Activated naive CD4-positive, alpha-beta T cell treated with anti-CD3 and anti-CD28 coated beads for 36 hours (primary cell): ENCODE measurements at regions not wholly inside any gene's neighbourhood (a gene's known extent, or its start where the extent isn't known, plus 50 kb on each side); places are given as distances from the start of the nearest gene placed in this dataset.

ENCODE experiments used
- CTCF ChIA-PET: fragments of 350-600 bp; sonication (Branson Sonifier 250); formaldehyde crosslinking; loops from one replicate; lab custom pipeline; 2021; ENCODE audit warnings: antibody characterized with exemption; lab: Charles Lee
- DNase-seq: peaks from one replicate; pipeline ENCODE4 v3.0.0-alpha.2; 2020
- H3K27ac Mint-ChIP-seq: one replicate; pipeline ENCODE4 v1.8.0; 2021; ENCODE audit warnings: mild to moderate bottlenecking, mixed read lengths
- H3K27me3 Mint-ChIP-seq: one replicate; pipeline ENCODE4 v1.8.0; 2021; ENCODE audit warnings: low read depth, mixed read lengths
- H3K36me3 Mint-ChIP-seq: one replicate; pipeline ENCODE4 v1.8.0; 2021; ENCODE audit warnings: low read depth, mixed read lengths
- H3K4me1 Mint-ChIP-seq: one replicate; pipeline ENCODE4 v1.8.0; 2021; ENCODE audit warnings: low read depth, mixed read lengths
- H3K4me3 Mint-ChIP-seq: one replicate; pipeline ENCODE4 v1.8.0; 2021; ENCODE audit warnings: mild to moderate bottlenecking, moderate library complexity, mixed read lengths
- H3K9me3 Mint-ChIP-seq: one replicate; pipeline ENCODE4 v1.8.0; 2021; ENCODE audit warnings: mixed read lengths
- intact Hi-C: fragments of 100-400 bp; cut with micrococcal nuclease; formaldehyde crosslinking; loops from one replicate; pipeline ENCODE4 v1.15.1; 2023

GRCh38 chr3:137615659-137616418 is 148.3 kb upstream of the SOX14 start:
- H3K4me3 Mint-ChIP-seq: no peak overlapping the region
- H3K27ac Mint-ChIP-seq: no peak overlapping the region
- CTCF ChIA-PET: no interaction called here
- H3K4me1 Mint-ChIP-seq: no peaks in the 10 kb centered on the region
- DNase-seq: no peak
- no peaks in the 10 kb centered on the region for H3K27me3 Mint-ChIP-seq
- H3K9me3 Mint-ChIP-seq: no peaks in the 10 kb centered on the region
- no peaks in the 10 kb centered on the region for H3K36me3 Mint-ChIP-seq
- intact Hi-C loops: no loop called here

- H3K9me3 Mint-ChIP-seq: peaks cover 2% of the 10 kb centered on the region
These were observed 122.0 kb upstream of the SOX14 start for GRCh38 chr3:137641879-137642704.

GRCh38 chr3:137642831-137643230 is 121.3 kb upstream of the SOX14 start:
- intact Hi-C loops: no loop called here
- Mint-ChIP-seq H3K4me3 (no peak overlapping the region), H3K27ac (no peak overlapping the region), H3K27me3 (peaks cover 14% of the 10 kb centered on the region), H3K4me1 (no peaks in the 10 kb centered on the region), H3K9me3 (peaks cover 2% of the 10 kb centered on the region), H3K36me3 (no peaks in the 10 kb centered on the region)
- CTCF ChIA-PET: no interaction called here
- no peak for DNase-seq

More at GRCh38 chr3:137641879-137642704, 122.0 kb upstream of the SOX14 start:
- Mint-ChIP-seq H3K36me3 (no peaks in the 10 kb centered on the region), H3K4me1 (no peaks in the 10 kb centered on the region), H3K27ac (no peak overlapping the region), H3K27me3 (peaks cover 14% of the 10 kb centered on the region), H3K4me3 (no peak overlapping the region)
- CTCF ChIA-PET: no interaction called here
- no peak for DNase-seq
- intact Hi-C loops: no loop called here

- CTCF ChIA-PET: no interaction called here
- Mint-ChIP-seq H3K4me1 (no peaks in the 10 kb centered on the region), H3K9me3 (no peaks in the 10 kb centered on the region), H3K36me3 (no peaks in the 10 kb centered on the region), H3K4me3 (no peak overlapping the region), H3K27me3 (peaks cover 17% of the 10 kb centered on the region), H3K27ac (no peak overlapping the region)
- intact Hi-C loops: no loop called here
- DNase-seq: no peak
These were observed 116.9 kb upstream of the SOX14 start for GRCh38 chr3:137647179-137647578.

- no peaks in the 10 kb centered on the region for H3K9me3 Mint-ChIP-seq
- H3K4me3 Mint-ChIP-seq: no peak overlapping the region
- CTCF ChIA-PET: interaction anchor here (0.6 kb wide), 1 partner anchor 101 kb away, joined by 3 read pairs; no protein-coding TSS in a partner anchor
- intact Hi-C loops: no loop called here
- no peak for DNase-seq
- H3K27me3 Mint-ChIP-seq: no peaks in the 10 kb centered on the region
- no peaks in the 10 kb centered on the region for H3K4me1 Mint-ChIP-seq
- no peak overlapping the region for H3K27ac Mint-ChIP-seq
- H3K36me3 Mint-ChIP-seq: no peaks in the 10 kb centered on the region
These were observed 94.5 kb upstream of the SOX14 start for GRCh38 chr3:137669519-137670060.

- CTCF ChIA-PET: no interaction called here
- Mint-ChIP-seq H3K4me3 (no peak overlapping the region), H3K9me3 (no peaks in the 10 kb centered on the region), H3K36me3 (no peaks in the 10 kb centered on the region), H3K27ac (no peak overlapping the region), H3K4me1 (no peaks in the 10 kb centered on the region), H3K27me3 (no peaks in the 10 kb centered on the region)
- intact Hi-C loops: no loop called here
- no peak for DNase-seq
These were observed 76.8 kb upstream of the SOX14 start for GRCh38 chr3:137687181-137687879.

GRCh38 chr3:137692803-137693431 is 71.2 kb upstream of the SOX14 start:
- intact Hi-C loops: no loop called here
- CTCF ChIA-PET: interaction anchor here (0.6 to 0.7 kb wide), 2 partner anchors 122 to 726 kb away, joined by 3 read pairs; no protein-coding TSS in a partner anchor
- H3K36me3 Mint-ChIP-seq: no peaks in the 10 kb centered on the region
- H3K4me1 Mint-ChIP-seq: no peaks in the 10 kb centered on the region
- no peak overlapping the region for H3K27ac Mint-ChIP-seq
- H3K9me3 Mint-ChIP-seq: peaks cover 3% of the 10 kb centered on the region
- DNase-seq: peak; percentile 10
- H3K27me3 Mint-ChIP-seq: no peaks in the 10 kb centered on the region
- no peak overlapping the region for H3K4me3 Mint-ChIP-seq

- H3K27me3 Mint-ChIP-seq: no peaks in the 10 kb centered on the region
- H3K36me3 Mint-ChIP-seq: no peaks in the 10 kb centered on the region
- CTCF ChIA-PET: interaction anchor here (0.7 kb wide), 1 partner anchor 583 kb away, joined by 3 read pairs; no protein-coding TSS in a partner anchor
- no peak overlapping the region for H3K27ac Mint-ChIP-seq
- peaks cover 3% of the 10 kb centered on the region for H3K9me3 Mint-ChIP-seq
- no peaks in the 10 kb centered on the region for H3K4me1 Mint-ChIP-seq
- intact Hi-C loops: no loop called here
- H3K4me3 Mint-ChIP-seq: no peak overlapping the region
- DNase-seq: no peak
These were observed 70.3 kb upstream of the SOX14 start for GRCh38 chr3:137693791-137694190.

GRCh38 chr3:137694836-137695235 is 69.3 kb upstream of the SOX14 start:
- CTCF ChIA-PET: no interaction called here
- no peak overlapping the region for H3K4me3 Mint-ChIP-seq
- H3K27me3 Mint-ChIP-seq: no peaks in the 10 kb centered on the region
- intact Hi-C loops: no loop called here
- H3K9me3 Mint-ChIP-seq: peaks cover 3% of the 10 kb centered on the region
- no peaks in the 10 kb centered on the region for H3K4me1 Mint-ChIP-seq
- no peak overlapping the region for H3K27ac Mint-ChIP-seq
- DNase-seq: no peak
- H3K36me3 Mint-ChIP-seq: no peaks in the 10 kb centered on the region

- no peak for DNase-seq
- Mint-ChIP-seq H3K4me1 (no peaks in the 10 kb centered on the region), H3K27me3 (no peaks in the 10 kb centered on the region), H3K4me3 (no peak overlapping the region), H3K27ac (no peak overlapping the region), H3K36me3 (no peaks in the 10 kb centered on the region), H3K9me3 (peaks cover 3% of the 10 kb centered on the region)
- intact Hi-C loops: no loop called here
- CTCF ChIA-PET: no interaction called here
These were observed 68.8 kb upstream of the SOX14 start for GRCh38 chr3:137695351-137695750.

- H3K36me3 Mint-ChIP-seq: no peaks in the 10 kb centered on the region
- H3K27me3 Mint-ChIP-seq: no peaks in the 10 kb centered on the region
- H3K27ac Mint-ChIP-seq: no peak overlapping the region
- peaks cover 3% of the 10 kb centered on the region for H3K9me3 Mint-ChIP-seq
- peak; percentile 6 for DNase-seq
- intact Hi-C loops: loop anchor here (1.0 to 5.0 kb wide), 2 partner anchors 237 to 263 kb away; no protein-coding TSS in a partner anchor
- CTCF ChIA-PET: interaction anchor here (0.5 to 1.0 kb wide), 3 partner anchors 193 to 238 kb away, joined by 3 to 7 read pairs (median 4); no protein-coding TSS in a partner anchor
- no peaks in the 10 kb centered on the region for H3K4me1 Mint-ChIP-seq
- no peak overlapping the region for H3K4me3 Mint-ChIP-seq
These were observed 55.0 kb upstream of the SOX14 start for GRCh38 chr3:137709011-137709601.
